Upper lobe of right lung (tissue), 1 donor: ENCODE measurements at regions not wholly inside any gene's neighbourhood (a gene's known extent, or its start where the extent isn't known, plus 50 kb on each side); places are given as distances from the start of the nearest gene placed in this dataset.

ENCODE experiments used
- ATAC-seq: fragments of 200-7000 bp; cut with Tn5 transposase; one replicate; pipeline ENCODE4 v1.9.1; 2020; ENCODE audit warnings: mild to moderate bottlenecking, moderate library complexity
- DNase-seq: peaks from one replicate; pipeline ENCODE4 v3.0.0-alpha.2; 2020
- H3K27ac ChIP-seq: fragments of 200-600 bp; one replicate; pipeline ENCODE4 v1.8.0; 2022
- H3K27me3 ChIP-seq: fragments of 200-600 bp; one replicate; pipeline ENCODE4 v1.8.0; 2022; ENCODE audit warnings: mild to moderate bottlenecking
- H3K36me3 ChIP-seq: fragments of 200-600 bp; one replicate; pipeline ENCODE4 v1.8.0; 2022
- H3K4me1 ChIP-seq: fragments of 200-600 bp; one replicate; pipeline ENCODE4 v1.8.0; 2022
- H3K4me3 ChIP-seq: fragments of 200-600 bp; one replicate; pipeline ENCODE4 v1.8.0; 2022; ENCODE audit warnings: mild to moderate bottlenecking
- H3K9me3 ChIP-seq: fragments of 200-600 bp; one replicate; pipeline ENCODE4 v1.8.0; 2022
- CTCF ChIP-seq: fragments of 200-600 bp; IDR thresholded peaks from one replicate; pipeline ENCODE4 v1.8.0; 2022; ENCODE audit warnings: antibody characterized with exemption
- intact Hi-C: fragments of 100-400 bp; cut with DNase I; formaldehyde crosslinking; loops from one replicate; pipeline ENCODE4 v1.11.0; 2022
- donor health status: DM: no; HTN: yes; CAD: no; lungs with severe emphysema.

GRCh38 chr3:13706451-13706850 is 157.5 kb downstream of the FBLN2 start:
- no peaks in the 10 kb centered on the region for H3K27me3 ChIP-seq
- H3K4me3 ChIP-seq = no peak overlapping the region
- no peaks in the 10 kb centered on the region for H3K36me3 ChIP-seq
- TF ChIP-seq CTCF = no peak
- ATAC-seq = no peak
- H3K9me3 ChIP-seq = no peaks in the 10 kb centered on the region
- intact Hi-C loops = no loop called here
- no peak overlapping the region for H3K27ac ChIP-seq
- peak; percentile 20 for DNase-seq
- no peaks in the 10 kb centered on the region for H3K4me1 ChIP-seq

GRCh38 chr3:13705702-13706280 is 156.9 kb downstream of the FBLN2 start:
- Histone ChIP-seq H3K4me1 (no peaks in the 10 kb centered on the region), H3K36me3 (no peaks in the 10 kb centered on the region), H3K27ac (no peak overlapping the region), H3K4me3 (no peak overlapping the region), H3K9me3 (no peaks in the 10 kb centered on the region), H3K27me3 (no peaks in the 10 kb centered on the region)
- intact Hi-C loops = no loop called here
- DNase-seq (peak; percentile 17), ATAC-seq (no peak)
- no peak for TF ChIP-seq CTCF

GRCh38 chr3:13705051-13705450 is 156.1 kb downstream of the FBLN2 start:
- Histone ChIP-seq H3K27ac (no peak overlapping the region), H3K4me1 (no peaks in the 10 kb centered on the region), H3K4me3 (no peak overlapping the region), H3K36me3 (no peaks in the 10 kb centered on the region), H3K27me3 (no peaks in the 10 kb centered on the region), H3K9me3 (no peaks in the 10 kb centered on the region)
- no peak for TF ChIP-seq CTCF
- ATAC-seq (no peak), DNase-seq (peak; percentile 6)
- intact Hi-C loops = no loop called here

- no peaks in the 10 kb centered on the region for H3K27me3 ChIP-seq
- no peak overlapping the region for H3K4me3 ChIP-seq
- no peaks in the 10 kb centered on the region for H3K36me3 ChIP-seq
- no peak for TF ChIP-seq CTCF
- ATAC-seq = no peak
- H3K4me1 ChIP-seq = no peaks in the 10 kb centered on the region
- no peak overlapping the region for H3K27ac ChIP-seq
- DNase-seq = peak; percentile 2
- intact Hi-C loops = no loop called here
- H3K9me3 ChIP-seq = no peaks in the 10 kb centered on the region
Measured at GRCh38 chr3:13704174-13704573, 155.2 kb downstream of the FBLN2 start.

- H3K27me3 ChIP-seq = no peaks in the 10 kb centered on the region
Measured at GRCh38 chr3:13703071-13703470, 154.1 kb downstream of the FBLN2 start.

More at GRCh38 chr3:13703071-13703470, 154.1 kb downstream of the FBLN2 start:
- intact Hi-C loops = no loop called here
- no peak for TF ChIP-seq CTCF
- no peaks in the 10 kb centered on the region for H3K9me3 ChIP-seq
- DNase-seq (peak; percentile 6), ATAC-seq (no peak)
- H3K4me3 ChIP-seq = no peak overlapping the region
- no peaks in the 10 kb centered on the region for H3K36me3 ChIP-seq
- H3K4me1 ChIP-seq = no peaks in the 10 kb centered on the region
- no peak overlapping the region for H3K27ac ChIP-seq
